Fibroblast of skin of abdomen (primary cell): ENCODE measurements at regions not wholly inside any gene's neighbourhood (a gene's known extent, or its start where the extent isn't known, plus 50 kb on each side); places are given as distances from the start of the nearest gene placed in this dataset.
"Not testable (repeated sequence)": the region's sequence is repeated elsewhere in the genome, so short reads cannot be mapped to it uniquely, and the experiment has no call there.

Source experiments
- DNase-seq: peaks from one replicate; pipeline ENCODE4 v3.0.0-alpha.2; 2013

DNA sequence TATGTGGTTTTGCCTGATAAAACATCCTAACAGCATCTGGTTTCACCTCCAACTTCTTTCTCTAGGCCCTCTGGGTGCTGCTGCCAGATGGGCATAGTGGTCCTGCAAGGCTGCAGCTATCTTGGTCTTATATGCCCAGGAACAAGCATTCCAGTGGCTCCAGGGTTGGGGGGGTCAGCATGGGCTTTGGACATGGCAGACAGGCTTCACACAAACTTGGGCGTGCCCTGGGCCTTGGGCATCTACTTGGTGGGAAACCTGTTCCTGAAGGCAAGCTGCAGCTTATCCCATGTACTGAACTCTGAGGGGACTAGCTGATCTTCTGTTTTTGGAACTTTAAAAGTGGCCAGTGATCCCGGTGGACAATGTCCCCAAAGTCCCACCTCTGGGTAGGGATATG, 54.9 kb upstream of the ZNF678 start:
- DNase-seq: no peak

DNA sequence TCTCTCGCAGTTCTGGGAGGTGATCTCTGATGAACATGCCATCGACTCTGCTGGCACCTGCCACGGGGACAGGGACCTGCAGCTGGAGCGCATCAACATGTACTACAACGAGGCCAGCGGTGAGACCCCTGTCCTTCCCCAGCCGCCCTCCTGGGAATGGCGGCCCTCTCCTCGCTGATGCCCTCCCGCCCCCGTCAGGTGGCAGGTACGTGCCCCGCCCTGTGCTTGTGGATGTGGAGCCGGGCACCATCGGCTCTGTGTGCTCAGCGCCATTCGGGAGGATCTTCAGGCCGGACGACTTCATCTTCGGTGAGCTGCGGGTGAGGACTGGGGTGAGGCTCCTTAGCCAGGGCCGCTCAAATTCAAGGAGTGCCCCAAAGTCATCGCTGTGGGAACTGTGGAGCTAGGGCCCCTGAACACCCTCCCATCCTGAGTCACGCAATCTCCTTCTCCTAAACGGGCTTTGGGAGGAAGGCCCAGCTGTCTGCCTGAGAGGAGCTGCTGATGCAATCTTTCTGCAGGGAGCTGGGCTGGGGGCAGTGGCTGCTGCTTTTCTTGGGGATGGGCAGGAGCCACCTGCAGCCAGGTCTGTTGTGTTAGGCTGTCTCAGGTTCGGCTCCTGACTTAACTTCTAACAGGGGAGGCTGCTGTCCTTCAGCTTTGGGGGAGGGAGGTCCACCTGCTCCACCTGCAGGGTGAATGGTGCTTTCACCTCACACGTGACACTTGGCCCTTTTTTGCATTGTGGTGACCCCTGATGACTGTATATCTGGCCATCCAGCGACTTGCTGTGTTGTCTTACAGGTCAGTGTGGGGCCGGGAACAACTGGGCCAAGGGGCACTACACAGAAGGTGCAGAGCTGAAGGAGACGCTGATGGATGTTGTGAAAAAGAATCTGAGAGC, 56.6 kb upstream of the ZNF678 start:
- not testable (repeated sequence) for DNase-seq

DNA sequence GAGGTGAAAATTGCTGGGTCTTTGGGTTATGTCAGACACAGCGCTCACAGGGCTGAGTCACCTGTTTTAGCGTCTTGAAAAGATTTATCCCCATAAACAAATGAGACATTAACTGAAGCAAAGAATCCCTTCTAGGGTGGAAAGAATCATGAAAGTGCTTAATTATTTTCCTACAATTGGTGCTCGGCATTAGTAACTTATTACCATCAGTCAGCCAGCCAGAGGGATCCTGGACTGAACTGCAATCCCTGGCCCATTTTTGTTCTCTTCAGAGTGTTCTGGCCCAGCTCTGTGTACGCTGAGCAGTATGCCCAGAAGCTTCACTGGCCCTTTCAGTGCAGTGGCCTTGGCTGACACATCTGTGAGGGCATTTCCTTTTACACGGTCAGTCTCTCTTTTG, 67.3 kb upstream of the ZNF678 start:
- not testable (repeated sequence) for DNase-seq

DNA sequence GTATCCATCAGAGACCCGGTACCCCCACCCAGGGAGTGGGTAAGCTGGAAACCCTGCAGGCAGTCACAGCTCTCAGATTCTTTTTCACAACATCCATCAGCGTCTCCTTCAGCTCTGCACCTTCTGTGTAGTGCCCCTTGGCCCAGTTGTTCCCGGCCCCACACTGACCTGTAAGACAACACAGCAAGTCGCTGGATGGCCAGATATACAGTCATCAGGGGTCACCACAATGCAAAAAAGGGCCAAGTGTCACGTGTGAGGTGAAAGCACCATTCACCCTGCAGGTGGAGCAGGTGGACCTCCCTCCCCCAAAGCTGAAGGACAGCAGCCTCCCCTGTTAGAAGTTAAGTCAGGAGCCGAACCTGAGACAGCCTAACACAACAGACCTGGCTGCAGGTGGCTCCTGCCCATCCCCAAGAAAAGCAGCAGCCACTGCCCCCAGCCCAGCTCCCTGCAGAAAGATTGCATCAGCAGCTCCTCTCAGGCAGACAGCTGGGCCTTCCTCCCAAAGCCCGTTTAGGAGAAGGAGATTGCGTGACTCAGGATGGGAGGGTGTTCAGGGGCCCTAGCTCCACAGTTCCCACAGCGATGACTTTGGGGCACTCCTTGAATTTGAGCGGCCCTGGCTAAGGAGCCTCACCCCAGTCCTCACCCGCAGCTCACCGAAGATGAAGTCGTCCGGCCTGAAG, 69.3 kb upstream of the ZNF678 start:
- DNase-seq: not testable (repeated sequence)

DNA sequence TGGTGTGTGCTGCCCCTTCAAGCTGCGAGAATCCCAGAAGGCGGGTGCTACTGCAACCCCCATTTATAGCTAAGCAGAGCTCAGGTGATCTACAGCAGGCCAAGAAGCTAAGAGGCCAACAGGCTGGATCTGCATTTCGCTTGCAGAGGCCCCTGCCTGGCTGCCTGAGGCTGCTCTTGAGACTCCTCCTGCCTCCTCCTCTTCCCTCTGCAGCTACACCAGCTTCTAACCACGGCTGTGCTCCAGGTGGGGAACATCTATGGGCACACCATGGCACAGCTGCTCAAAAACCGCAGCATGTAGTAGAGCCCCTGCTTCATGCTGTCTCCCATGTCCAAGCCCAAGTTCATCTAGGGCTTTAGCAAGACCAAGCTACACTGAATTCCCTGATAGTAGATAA, 72.9 kb upstream of the ZNF678 start:
- DNase-seq: no peak

DNA sequence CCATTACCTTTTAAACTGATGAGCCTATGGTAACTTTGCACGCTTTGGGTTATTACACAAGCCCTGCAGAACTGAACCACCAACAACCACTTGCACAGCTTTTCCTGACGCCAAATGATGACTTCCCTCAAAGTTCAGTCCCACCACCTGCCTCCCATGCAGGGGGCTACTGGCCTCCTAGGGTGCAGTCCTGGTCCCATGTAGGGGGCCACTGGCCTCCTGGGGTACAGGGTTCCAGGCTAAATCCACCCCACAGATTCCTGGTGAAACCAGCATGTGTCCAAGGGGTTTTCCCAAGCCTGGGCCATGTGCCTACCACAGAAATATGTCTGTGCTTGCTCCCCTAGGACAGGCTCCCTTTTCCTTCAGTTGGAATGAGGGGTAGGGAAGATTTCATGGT, 73.4 kb upstream of the ZNF678 start:
- no peak for DNase-seq

DNA sequence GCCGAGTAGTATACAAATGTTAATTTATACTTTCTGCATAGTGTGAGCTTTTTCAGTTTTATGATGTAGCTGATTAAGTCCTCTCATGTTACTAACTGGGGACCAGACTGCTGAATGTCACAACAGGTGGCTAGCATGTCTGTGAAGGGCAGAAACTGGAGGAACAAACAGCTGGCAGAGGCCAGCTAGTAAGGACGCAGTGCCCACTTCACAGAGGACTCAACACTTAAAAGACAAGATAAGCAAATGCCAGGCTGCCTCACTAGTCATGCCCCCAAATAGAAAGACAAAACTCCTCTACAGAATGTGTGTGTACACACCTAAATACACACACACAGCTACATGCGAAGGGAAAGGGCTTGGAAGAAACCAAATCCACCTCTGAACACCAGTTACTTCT, 73.8 kb upstream of the ZNF678 start:
- no peak for DNase-seq

DNA sequence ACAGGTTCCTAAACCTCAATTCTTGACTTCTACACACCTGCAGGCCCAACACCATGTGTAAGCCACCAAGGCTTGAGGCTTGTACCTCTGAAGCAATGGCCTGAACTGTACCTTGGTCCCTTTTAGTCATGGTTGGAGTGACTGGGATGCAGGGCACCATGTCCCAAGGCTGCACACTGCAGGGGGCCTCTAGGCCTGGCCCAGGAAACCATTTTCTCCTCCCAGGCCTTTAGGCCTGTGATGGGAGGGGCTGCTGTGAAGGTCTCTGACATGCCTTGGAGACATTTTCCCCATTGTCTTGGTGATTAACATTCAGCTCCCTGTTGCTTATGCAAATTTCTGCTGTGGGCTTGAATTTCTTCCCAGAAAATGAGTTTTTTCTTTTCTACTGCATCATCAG, 75.8 kb upstream of the ZNF678 start:
- no peak for DNase-seq

DNA sequence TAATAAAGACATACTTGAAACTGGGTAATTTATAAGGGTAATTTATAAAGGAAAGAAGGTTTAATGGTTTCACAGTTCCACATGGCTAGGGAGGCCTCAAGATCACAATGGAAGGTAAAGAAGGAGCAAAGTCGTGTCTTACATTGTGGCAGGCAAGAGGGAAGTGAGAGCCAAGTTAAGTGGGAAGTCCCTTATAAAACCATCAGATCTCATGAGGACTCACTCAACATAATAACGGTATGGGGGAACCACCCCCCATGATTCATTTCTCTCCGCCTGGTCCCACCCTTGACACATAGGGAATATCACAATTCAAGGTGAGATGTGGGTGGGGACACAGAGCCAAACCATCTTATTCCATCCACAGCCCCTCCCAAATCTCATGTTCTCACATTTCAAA, 76.8 kb upstream of the ZNF678 start:
- no peak for DNase-seq

DNA sequence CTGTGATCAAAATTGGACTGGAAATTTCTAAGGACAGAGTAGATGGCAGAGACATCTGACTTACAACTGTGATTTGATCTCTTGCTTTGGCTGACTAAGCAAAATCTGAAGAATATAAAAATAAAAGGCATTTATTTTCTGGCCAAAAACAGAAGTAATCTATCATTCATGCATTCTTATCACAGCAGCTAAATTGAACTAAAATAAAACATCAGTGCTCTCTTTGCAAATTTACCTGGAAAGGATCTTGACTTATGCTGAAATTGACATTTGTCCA, 81.4 kb upstream of the ZNF678 start:
- no peak for DNase-seq

DNA sequence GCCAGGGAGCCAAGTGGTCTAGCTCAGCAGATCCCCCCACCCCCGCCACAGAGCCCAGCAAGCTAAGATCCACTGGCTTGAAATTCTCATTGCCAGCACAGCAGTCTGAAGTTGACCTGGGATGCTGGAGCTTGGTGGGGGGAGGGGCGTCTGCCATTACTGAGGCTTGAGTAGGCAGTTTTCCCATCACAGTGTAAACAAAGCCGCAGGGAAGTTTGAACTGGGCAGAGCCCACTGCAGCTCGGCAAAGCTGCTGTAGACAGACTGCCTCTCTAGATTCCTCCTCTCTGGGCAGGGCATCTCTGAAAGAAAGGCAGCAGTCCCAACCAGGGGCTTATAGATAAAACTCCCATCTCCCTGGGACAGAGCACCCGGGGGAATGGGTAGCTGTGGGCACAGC, 89.3 kb upstream of the ZNF678 start:
- DNase-seq: not testable (repeated sequence)

DNA sequence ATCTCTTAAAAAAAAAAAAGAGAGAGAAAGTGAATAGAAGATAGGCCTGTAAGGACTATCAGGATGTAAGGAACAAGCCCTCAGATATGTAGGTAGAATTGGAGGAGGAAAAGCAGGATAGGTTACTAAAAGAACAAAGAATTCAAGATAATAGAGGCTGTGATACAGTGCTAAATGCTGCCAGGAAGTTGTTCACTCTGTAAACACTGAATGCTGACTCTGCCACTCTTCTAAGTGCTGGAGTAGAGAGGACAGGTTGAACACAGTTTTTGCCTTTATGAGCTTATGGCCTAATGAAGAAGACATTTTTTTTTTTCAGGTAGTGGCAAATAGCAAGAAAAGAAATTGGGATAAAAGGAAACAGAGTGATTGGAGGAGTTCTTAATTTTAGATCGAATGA, 90.6 kb upstream of the ZNF678 start:
- DNase-seq: no peak

DNA sequence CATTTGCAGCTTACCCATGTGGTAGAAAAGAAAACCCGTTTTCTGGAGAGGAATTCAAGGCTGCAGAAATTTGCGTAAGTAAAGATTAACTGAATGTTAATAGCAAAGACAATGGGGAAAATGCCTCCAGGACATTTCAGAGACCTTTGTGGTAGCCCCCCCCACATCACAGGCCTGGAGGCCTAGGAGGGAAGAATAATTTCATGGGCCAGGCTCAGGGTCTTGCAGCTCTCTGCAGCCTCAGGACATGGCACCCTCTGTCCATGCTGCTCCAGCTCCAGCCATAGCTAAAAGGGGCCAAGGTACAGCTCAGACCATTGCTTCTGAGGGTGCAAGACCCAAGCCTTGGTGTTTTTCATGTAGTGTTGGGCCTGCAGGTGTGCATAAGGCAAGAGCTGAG, 92.7 kb upstream of the ZNF678 start:
- no peak for DNase-seq

DNA sequence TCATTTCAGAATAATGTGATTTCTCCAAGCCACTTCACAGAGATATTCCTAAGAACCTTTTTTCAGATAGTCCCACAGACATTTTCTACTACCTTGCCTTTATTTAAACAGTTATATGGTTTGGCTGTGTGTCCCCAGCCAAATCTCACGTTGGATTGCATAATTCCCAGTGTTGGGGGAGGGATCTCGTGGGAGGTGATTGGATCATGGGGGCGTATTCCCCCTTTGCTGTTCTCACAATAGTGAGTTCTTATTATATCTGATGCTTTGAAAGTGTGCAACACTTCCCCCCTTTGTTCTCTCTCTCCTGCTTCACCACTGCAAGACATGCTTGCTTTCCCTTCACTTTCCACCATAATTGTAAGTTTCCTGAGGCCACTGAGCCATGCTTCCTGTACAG, 93.6 kb upstream of the ZNF678 start:
- no peak for DNase-seq

DNA sequence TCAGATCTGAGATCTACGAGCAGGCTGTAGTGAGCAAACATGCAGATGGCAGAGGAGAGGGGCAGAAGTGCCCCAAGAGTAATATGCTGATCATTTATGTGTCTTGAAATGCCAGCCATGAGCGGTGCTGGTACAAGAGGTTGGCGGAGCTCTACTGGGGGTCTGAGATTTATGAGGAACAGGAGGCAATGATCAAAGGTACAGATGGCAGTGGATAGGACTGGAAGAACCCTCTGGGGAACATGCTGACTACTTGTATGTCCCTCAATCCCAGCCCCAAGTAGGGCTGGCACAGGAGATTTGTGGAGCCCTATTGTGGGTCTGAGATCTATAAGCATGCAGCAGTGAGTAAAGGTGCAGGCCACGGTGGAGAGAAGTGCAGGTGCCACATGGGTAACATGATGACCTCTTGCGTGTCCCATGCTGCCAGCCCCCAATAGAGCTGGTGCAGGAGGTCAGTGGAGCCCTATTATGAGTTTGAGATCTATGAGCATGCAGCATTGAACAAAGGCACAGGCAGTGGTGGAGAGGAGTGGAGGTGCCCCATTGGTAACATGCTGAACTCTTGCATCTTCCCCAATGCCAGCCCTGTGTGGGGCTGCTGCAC, 97.2 kb upstream of the ZNF678 start:
- no peak for DNase-seq

DNA sequence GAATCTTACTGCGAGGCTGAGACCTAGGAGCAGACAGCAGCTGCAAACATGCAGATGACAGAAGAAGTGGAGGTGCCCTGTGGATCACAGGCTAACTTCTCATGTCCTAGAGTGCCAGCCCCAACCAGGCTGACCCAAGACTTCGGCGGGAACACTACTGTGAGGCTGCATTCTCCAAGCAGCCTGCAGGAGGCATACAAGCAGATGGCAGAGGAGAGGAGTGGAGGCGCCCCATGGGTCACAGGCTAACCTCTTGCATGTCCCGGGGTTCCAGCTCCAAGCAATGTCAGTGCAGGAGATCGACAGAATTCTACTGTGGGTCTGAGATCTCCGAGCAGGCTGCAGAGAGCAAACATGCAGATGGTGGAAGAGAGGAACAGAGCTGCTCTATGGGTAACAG, 98.1 kb upstream of the ZNF678 start:
- DNase-seq: no peak

DNA sequence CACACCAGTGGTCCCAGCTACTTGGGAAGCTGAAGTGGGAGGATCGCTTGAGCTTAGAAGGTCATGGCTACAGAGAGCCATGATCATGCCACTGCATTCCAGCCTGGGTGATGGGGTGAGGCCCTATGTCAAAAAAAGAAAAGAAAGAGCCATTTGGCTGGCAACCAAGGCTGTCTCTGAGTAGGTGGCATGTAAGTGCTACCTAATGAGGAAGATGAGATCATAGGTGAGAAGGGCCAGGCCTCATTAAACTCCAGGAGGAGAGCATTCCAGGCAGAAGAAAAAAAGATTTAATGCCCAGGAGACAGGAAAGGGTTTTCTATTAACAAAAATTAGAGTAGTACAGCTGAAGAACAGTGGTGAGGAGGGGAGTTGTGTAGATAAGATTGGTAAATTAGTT, 103.4 kb upstream of the ZNF678 start:
- no peak for DNase-seq

DNA sequence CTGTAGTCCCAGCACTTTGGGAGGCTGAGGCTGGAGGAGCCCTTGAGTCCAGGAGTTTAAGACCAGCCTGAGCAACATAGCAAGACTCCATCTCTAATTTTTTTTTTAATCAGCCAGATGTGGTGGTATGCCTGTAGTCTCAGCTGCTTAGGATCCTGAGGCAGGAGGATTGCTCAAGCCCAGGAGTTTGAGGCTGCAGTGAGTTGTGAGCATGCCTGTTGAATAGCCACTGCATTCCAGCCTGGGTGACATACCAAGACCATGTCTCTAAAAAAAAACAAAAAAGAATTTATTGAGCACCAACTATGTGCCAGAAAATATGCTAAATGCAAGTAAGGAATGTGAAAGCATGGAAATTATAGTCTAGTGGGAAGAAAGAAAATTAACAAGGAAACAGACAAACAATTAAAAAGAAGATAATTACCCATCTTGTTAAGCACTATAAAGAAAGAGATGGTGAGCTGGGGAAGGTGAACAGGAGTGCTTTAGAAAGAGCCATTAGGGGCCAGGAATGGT, 104.0 kb upstream of the ZNF678 start:
- peak; percentile 36 for DNase-seq

DNA sequence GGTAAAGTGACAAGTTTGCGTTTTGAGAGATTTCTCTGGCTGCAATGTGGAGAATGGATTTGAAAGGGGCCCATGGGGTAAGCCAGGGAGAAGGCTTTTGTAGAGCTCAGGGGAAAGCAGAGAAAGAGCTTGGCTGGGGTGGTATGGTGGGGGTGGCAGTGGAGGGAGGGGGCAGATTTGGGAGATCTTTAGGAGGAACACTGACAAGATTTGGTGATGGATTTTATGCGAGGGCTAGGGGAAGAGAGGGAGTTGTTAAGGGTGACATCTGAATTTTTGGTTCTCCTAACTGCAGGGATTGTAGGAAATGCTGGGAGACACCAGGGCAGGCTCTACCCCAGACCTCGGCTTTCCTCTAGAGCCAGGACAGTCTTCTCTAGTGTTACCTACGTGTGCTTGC, 108.7 kb upstream of the ZNF678 start:
- DNase-seq: no peak

DNA sequence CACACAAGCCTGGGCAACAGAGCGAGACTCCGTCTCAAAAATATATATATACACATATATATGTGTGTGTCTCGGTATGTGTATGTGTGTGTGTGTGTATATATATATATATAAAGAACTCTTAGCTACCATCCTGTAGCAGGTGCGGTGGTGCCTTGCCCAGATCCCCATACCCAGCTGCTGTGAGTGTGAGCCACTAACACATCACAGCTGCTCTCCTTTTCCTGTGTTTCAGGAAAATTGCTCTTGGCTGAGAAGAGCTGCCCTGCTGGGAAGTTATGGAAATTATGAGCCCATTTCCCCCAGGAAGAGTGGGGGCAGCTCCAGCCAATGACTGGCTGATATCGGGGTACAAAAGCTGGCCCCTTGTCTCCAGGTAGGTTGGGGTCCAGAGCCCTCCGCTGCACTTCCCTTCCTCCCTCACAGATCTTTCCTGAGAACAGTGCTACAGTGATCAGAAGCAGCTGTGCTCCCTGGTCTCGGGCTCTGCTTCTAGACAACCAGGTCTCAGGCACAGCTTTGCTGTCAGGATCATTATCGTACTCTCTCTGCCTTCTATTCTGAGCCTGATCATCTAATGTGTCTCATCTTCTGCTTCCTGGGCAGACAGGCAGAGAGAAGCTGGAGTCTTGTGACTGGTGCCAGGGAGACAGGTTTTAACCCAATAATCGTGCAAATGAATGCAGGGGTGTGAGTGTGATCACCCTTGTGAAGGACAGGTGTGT, 109.6 kb upstream of the ZNF678 start:
- DNase-seq: no peak

DNA sequence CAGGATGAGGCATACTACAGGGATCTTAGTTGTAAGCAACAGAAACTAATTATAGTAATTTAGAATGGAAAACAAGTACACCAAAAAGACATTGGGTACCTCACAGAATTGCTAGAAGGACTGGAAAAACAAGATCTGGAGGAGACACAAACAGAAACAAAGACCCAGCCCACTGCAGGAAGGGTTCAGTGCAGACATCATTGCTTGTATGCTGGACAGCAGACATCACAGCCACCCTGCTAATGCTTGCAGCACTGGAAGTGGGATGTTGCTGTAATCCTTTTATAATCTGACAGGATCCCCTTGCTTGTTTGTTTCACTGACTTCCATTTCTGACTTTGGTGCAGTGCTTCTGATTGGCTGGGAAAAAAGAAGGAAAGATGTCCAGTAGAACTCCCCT, 111.4 kb upstream of the ZNF678 start:
- no peak for DNase-seq

DNA sequence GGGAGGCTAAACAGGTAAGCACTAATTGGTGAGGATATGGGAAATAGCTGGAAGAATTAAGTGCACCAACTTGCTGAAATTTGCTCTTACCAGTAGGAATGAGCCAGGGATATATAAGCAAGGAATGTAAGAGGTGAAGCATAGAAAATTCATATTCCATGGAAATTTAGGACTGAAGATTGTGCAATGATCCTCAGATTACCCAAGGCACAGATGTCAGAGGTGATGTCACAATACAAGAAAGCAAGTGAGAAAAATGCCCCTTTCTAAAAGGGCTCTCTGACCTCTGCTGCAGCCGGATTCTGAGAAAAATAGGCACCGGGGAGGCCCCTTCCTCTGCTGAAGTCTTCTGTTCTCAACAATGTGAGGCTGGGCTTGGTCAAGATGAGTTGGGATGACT, 112.3 kb upstream of the ZNF678 start:
- no peak for DNase-seq

DNA sequence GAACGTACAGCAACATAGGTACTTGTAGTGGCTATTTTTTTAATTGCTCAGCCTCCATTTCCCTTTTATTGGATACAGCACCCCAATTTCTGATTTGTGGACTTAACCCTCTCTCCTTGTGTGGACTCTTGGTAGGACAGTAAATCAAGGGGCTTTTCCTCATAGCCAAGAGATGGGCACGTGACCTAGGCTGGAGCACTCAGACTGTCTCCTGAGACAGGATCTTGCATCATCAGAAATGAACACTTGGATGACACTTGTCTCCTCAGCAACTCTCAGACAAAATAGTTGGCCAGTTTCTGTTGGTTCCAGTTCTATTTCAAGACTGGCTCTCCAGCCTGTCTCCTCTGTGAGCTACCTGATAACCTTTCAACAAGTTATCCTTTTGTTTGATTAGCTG, 112.9 kb upstream of the ZNF678 start:
- no peak for DNase-seq
